ENCODE measurements at regions not wholly inside any gene's neighbourhood (a gene's known extent, or its start where the extent isn't known, plus 50 kb on each side); places are given as distances from the start of the nearest gene placed in this dataset.

DNA sequence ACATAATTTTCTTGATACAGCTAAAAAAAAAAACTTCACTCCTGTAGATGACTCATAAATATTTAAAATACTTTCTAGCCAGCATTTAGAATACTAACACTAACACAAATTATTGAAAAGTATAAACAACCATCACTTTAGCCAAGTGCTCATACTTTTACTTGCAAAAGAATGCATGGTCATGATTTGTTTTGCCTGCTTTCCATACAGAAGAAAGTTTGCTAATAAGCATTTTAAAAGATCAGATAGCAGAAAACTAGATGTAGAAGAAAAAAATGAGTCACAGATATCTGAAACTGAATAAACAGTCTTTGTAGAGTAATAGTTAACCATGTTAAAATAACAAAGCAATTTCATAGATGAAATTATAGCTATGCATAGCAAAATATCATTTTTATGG, 2280.4 kb upstream of the PCDH20 start:
- DNase-seq = no peak

DNA sequence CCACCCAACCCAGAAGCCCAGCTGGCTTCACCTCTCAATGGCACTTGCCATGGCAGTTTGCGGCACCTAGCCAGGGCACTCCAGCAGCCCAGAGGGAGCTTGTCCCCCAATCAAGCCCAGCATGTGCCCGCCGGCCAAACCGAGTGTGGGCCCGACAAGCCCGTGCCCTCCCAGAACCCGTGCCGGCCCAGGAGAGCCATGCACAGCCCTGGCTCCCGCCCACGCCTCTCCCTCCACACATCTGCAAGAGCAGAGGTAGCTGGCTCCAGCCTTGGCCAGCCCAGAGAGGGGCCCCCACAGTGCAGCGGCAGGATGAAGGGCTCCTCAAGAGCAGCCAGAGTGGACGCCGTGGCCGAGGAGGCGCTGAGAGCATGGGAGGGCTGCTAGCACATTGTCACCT, 2278.0 kb upstream of the PCDH20 start:
- no peak for DNase-seq

DNA sequence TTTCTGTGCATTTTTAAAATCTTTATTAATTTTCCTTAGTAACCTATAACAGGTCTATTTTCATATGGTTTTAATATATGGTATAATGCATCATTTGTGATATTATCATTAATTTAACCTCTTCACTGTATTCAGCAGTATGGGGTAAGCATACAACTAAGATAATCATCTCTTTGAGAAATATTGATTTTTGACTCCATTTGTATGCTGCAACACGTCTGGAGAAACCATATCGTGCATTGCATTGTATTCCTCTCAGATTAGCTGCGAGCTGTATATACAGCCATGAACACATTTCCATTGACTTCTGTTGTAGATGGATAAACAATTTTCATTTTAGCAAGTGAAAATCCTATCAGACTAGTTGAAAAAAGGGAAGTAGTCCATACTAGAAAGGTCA, 2275.8 kb upstream of the PCDH20 start:
- DNase-seq = no peak

DNA sequence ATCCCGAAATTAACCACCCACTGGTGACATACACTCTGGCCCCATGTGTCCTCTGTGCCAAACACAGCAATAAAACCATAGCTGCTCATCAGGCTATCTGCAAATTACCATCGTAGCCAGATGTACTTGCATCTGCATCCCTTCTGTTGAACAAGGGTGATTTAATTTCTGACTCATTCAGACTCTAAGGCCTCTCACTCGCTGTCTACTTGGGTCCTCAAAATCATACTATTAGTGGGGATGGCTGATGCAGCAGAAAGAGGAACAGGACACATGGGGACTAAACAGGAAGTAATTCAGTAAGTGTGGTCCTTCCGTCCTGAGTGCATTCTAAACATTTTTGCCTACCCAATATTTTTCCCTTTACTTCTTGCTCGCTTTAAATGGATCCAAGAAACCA, 2275.0 kb upstream of the PCDH20 start:
- DNase-seq = no peak

DNA sequence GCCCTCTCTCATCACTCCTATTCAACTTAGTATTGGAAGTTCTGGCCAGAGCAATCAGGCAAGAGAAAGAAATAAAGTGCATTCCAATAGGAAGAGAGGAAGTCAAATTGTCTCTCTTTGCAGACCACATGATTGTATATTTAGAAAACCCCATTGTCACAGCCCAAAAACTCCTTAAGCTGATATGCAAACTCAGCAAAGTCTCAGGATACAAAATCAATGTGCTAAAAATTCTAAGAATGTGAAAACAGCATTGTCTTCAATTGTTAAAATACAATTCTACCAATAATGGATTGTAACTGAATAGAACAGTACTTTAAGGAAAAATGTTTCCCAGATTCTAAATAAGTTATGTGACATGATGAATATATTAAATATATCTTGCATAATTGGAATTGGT, 2269.2 kb upstream of the PCDH20 start:
- no peak for DNase-seq

DNA sequence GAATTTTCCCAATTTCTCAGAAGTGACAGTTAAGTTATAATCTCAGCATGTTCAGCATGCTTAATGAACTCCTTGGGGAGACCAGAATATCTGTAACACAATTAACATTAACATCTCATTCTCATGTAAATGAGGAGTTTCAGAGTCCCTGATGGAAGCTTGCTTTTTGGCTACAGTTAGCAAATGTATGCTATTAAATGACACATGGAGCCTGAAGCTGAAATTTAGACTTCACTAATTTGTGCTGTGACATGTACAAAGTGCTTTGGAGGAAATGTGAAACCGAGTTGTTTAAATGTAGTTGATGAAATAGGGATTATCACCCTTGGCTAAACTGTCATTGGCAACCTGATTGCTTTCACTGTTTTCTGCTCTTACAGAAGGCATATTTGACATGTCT, 2265.1 kb upstream of the PCDH20 start:
- no peak for DNase-seq

DNA sequence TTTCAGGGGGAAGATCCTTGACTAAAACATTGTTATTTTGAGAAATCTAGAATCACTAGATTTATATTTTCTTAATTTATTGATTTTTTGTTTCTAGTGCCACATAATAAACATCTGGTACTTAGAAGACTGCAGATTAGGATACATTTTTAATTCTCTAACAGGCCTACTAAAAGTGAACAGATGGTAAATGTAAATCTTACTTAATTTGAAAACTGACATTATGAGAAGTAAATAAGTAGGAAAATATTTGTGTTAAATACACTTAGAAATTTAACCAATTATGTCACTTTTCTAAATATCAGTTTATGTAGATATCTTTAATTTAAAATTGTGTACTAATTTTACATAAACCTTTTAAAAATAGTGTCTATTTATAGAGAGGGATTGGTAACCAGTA, 2255.6 kb upstream of the PCDH20 start:
- DNase-seq = no peak

DNA sequence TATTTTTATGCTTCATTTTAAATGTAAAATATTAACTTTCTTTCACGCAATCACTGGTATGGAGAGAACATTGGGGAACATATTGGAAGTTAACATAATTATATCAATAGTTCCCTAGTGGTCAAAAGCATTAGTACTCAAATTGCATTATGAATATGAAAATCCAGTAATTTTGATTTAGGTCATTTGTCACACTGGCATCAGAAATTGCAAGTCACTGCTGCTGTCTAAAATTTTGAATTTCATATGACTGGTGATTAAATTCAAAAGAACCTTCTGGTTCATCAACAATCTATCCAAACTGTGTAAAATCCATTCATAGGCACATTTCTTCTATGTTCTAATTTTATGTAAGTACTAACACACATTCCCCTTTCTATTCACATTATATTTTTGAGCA, 2235.7 kb upstream of the PCDH20 start:
- DNase-seq = no peak

DNA sequence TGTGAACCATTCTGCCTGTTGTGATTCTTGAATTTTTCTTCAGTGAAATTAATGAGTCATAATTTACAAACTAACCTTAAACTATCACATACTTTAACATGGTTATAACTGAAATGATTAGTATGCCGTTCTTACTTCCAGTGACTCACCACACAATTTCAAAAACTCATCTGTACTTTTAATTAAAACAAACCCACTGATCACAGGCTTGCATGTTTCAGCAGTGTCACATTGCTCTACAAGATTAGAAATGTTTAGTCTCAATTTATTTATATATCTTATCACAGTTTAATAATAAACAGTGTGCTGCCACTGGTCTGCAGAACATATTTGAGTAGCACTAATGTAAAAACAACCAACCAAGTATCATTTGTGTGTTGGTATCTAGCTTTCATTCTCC, 2227.9 kb upstream of the PCDH20 start:
- no peak for DNase-seq

DNA sequence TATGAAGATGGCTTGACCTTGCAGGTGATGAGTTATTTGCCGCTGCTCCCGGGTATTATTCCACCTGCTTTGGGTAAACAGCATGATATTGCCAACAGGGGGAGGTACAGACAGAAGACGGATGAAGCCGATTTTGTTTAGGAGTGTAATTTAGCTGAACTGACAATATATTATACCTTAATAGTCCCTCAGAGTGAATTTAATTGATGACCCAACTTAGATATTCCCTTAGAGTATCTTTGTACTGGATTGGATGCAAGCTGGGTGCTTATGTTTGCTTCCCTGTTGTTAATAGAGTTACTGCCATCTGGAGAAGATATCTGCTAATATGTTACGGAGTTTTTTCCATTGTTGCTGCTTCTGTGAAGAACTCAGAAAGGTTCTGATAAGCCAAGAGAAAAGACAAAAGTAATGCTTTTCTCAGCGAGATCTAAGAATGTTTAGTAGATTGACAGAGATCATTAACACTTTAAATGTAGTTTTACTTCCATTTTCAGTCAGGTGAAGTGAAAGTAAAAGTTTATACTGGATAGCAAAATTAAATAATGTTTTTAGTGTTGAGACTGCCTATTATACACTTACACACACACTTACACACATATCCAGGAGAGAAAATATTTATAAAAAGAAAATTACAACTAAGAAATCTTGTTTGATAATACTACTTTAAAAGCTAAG, 2220.8 kb upstream of the PCDH20 start:
- peak; percentile 1 for DNase-seq

DNA sequence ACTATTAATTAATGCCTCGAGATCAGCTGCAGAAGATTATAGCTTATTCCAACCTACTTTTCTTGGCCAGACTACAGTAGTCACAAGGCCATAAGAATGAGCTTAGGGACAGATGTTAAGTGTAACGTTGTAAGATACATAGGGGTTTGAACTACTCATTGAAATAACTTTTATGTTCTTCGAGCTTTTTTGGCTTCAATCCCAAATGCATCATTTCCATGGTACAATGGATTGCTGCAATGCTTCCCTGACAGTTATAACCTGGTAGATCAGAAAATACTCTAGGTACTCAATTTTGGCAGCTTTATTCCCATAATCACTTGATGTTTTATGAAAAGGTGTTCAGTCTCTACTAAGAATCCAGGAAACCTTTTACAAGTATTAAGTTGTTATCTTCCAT, 2216.7 kb upstream of the PCDH20 start:
- DNase-seq = no peak

DNA sequence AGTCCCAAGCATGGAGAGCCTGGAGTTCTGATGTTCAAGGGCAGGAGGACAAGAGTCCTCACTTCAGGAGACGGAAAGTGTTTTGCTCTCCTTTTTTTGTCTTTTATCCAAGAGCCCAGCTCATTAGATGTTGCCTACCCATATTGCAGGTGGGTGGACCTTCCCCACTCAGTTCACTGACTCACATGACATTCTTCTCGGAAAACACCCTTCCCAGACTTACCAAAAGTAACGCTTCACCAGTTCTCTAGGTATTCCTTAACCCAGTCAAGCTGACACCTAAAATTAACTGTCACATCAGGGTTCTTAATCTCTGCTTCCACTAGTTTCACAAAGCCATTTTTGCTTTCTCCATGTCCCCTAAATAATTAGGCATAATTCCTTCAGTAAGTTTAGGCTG, 2215.4 kb upstream of the PCDH20 start:
- no peak for DNase-seq

DNA sequence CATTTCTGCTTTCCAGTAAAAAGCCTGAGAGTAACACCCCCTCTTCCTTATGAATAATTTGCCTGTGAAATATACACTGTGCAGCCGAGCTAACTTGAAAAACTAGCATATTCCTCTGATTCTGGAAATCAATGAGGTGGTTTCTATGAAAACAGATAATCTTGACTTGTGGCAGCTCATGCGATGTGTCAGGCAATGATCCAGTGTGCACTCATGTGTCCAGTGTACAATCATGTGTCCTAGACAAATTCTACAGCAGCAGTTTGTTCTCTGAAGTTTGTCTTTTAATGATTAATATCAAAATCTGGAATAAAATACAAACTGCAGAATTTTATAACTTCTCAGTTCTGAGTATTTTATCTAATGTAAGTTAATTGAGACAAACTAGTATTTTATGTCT, 2213.9 kb upstream of the PCDH20 start:
- DNase-seq = no peak

DNA sequence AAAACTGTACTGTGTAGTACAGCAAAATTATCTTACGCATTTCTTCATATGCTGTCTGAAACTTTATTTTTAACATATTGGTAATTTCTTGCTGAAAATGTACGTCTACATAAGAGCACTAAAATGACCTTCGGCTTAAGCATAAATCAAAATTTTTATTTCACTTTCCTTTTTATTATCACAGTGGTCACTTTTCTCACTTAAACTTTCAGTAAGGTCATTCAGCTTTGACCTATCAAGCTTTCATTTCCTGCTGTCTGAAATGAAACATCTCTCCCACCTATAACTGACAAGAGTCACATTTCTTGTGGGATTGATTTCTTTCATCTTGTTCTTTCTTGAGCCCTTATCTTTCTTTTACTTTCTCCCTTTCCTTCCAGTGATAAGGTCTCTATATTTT, 2212.7 kb upstream of the PCDH20 start:
- no peak for DNase-seq

DNA sequence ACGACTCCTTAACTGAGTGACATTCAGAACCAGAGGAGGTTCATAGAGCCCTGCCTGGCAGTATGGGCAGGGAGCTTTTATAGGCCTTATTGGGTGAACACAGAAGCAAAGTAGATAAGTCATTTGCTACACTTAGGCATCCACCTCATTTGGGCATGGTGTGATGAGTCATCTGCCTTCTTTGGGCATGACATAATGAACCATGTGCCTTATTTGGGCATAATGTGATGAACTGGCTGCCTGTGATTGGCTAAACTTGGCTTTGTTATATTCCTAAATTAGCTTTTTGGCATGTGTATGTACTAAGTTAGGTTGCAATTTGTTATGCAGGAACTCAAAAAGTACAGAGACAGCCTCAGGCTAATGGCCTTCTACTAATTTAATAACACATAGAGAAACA, 2210.2 kb upstream of the PCDH20 start:
- DNase-seq = no peak

DNA sequence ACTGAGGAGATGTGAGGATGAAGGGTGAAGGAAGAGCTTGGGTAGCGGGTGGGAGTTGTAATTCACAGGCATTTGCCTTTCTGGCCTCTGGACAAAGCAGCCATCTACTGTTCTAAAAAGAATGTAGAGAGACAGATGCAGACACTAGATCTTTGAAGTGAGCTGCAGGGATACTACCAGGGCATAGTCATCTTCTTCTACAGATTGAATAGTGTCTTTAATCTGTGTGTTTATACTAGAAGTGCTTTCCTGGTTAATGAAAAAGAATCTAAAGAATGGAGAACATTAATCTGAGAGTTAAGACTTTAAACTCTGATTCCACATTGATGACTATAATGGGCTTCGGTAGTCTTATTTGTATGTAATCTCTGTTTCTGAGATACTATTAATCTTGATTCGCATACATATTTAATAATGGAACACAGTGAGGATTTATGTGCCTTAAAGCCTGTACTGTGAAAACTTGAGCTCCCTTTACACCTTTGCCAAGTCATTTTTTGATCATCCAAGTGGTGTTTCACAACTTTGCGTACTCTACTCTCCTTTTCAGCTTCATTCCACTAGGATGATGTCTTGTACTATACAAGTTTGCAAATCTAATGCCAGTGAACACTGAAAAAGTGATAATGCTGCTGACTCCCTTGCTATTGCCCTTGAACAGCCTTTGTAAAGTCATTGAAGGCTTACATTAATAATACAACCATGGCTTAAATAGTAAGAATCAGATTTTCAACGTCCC, 2199.4 kb upstream of the PCDH20 start:
- DNase-seq = no peak

DNA sequence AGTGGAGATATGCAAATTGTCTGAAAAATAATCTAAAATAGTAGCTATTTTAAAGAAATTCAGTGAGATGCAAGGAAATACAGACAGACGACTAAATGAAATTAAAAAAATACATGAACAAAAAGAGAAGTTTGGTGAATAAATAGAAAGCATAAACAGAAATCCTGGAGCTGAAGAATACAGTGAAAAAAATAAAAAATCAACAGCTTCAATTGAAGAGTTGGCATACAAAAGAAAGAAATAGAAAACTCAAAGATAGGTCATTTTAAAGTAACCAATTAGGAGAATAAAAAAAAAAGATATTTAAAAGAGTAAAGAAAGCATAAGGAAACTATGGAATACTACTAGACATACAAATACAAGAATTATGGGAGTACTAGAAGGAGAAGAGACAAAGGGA, 2191.5 kb upstream of the PCDH20 start:
- no peak for DNase-seq

DNA sequence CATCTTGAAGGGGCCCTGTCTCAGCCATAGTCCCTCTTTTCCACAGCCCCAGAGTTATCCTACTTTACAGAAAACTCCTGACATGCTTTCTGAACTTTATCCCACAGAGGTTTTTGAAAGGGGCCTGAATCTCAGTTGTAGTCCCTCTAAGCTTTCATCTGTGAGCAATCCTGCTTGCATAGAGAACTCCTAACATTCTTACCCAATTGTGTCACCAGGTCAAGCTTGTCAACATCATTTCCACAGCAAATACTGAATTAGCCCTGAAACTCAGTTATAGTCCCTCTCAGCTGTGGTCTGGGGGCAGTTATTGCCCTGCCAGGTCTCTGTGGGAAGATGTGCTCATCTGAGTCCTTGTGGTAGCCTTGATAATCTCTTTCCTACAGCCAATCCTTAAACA, 2190.3 kb upstream of the PCDH20 start:
- no peak for DNase-seq

DNA sequence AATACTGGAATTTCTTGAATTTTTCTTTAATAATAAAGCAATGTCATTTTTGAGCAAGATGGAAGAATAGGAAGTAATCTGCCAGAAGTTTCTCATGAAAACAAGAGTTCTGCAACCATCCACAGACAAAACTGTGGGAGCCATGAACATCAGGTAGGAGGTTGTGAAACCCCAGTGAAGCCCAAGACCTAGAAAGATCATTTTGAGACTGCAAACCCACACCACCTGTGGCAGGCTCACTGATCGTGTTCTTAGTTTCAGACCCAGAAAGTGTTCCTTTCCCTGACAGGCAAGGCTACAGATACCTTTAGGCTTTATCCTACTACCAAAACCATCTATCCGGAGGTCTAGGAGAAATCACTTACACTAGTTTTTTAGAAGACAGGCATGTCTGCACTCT, 2189.8 kb upstream of the PCDH20 start:
- DNase-seq = no peak

DNA sequence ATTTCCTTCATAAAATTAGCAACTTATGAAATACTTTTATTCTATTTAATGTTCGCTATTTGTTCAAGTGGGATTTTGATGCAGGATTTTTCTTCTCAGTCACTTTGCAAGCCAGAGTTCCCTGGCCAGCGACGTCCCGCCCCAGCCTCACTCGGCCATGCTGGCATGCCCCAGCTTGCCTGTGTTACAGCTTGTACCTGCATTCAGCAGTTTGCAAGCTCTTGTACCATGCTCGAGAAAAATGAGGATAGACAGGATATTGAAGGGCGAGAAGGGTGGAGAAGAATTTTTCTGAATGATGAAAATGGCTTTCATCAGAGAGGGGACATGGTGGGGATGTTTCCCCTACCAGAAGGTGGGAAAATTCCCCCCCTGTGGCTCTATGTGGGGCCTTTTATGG, 2180.2 kb upstream of the PCDH20 start:
- no peak for DNase-seq

DNA sequence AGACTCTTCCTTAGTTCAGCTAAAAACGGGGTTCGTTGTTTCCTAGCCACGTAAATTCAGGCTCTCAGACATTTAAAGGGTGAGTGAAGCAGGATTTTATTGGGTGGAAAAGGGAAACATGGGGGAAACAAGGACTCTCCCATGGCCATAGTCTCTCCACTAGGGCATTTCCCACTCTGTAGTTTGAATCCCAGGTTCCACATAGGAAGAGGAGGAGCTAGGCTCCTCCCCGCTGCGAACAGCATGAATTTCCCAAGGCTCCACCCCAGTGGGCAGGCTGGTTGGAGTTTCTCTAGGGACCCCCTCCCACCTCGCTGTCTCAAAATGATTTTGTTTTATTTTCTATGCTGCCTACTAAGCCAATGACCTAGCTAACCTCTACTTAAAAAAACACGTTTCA, 2170.8 kb upstream of the PCDH20 start:
- no peak for DNase-seq

DNA sequence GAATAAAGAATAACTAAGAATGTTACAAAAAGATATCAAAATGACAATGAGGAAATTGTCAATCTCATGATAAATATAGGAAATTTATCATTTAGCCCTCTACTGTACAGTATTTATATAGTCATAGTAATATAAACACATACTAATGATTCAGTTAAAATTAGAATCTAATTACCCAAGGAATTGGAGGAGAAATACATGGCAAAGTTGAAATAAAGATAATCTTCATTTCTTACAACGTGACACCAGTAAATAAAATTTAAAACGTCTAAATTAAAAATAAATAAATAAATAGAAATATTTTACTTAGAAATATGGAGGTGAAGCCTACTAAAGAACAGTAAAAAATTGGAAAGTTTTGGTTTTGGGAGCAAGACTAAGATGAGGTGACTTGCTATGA, 2163.1 kb upstream of the PCDH20 start:
- DNase-seq = no peak

DNA sequence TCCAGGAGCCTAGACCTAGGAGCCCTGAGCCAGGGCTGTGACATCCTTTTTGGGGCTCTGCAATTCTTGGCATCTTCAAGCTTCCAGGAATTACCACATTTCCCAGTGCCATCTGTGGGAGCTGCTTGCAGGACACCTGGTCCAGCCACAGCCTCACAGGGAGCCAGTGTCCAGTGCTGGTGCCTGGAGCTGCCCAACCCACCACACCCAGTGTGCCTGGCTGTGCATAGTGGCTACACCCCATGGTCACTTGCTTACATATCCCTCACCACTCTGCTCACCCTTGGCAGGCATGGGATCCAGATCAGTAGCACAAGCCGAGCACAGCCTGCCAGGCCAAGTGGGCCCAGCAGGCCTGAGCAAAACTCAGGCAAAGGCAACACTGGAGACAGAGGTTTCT, 2151.4 kb upstream of the PCDH20 start:
- DNase-seq = no peak

DNA sequence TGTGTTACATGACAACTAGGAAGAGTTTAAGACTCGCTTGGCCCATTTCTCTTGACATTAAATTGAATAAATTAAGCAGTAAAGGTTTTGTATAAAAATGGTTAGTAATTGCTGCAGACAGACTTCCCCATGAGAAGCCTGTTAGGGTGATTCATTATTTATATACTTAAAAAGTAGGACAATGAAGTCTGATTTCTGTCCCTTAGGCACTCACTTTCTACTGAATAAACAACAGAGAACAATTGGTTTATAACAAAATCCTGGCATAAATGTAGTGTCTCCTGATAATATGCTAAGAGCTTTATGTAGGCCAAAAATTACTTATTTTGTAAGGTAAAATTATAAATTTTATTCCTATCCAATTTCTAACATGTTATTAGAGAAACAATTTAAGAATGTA, 2138.5 kb upstream of the PCDH20 start:
- DNase-seq = no peak

DNA sequence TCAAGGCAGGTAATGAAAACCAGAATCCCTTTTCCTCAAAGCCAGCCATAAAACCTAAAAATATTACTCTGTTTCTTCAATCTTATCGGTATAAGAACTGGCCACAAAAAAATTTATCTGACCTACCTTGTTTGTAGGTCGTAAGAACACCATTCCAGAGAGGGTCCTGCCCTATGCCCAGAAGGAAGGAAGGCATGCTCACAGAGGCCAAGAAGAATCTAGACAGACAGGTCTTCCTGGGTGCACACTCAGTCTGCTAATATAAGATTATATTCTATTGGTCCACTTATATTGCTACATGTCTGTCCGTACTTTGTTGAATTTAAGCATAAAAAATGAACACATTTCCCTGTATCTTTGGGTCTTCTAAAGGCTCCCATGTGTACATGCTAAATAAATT, 2136.1 kb upstream of the PCDH20 start:
- DNase-seq = no peak
